GM12892 (cell line): ENCODE measurements at regions not wholly inside any gene's neighbourhood (a gene's known extent, or its start where the extent isn't known, plus 50 kb on each side); places are given as distances from the start of the nearest gene placed in this dataset.

Experiments
- DNase-seq: peaks from one replicate; pipeline ENCODE4 v3.0.0; 2011; ENCODE audit not compliant: insufficient read length
- FAIRE-seq: peaks from 2 replicates; lab custom pipeline; 2011; peaks lifted over from hg19 to GRCh38; lab: Jason Lieb, UNC
- POLR2A ChIP-seq: IDR thresholded peaks from 2 replicates; pipeline ENCODE4 v1.6.1; 2011; ENCODE audit warnings: low read depth, low read length, control low read depth
- POLR2AphosphoS5 ChIP-seq: IDR thresholded peaks from 2 replicates; pipeline ENCODE4 v1.6.1; 2011; ENCODE audit warnings: low read depth, low read length, control low read depth
- TAF1 ChIP-seq: IDR thresholded peaks from 2 replicates; pipeline ENCODE4 v1.6.1; 2011; ENCODE audit warnings: low read depth, mild to moderate bottlenecking, control low read depth, low read length, borderline replicate concordance

- no peak for DNase-seq
- no peak for FAIRE-seq
- no peak for TF ChIP-seq POLR2A
- no peak for TF ChIP-seq POLR2AphosphoS5
- TF ChIP-seq TAF1 = no peak
Observed at GRCh38 chr1:222242492-222242891, 305.4 kb downstream of the HHIPL2 start.

GRCh38 chr1:222241410-222241809, 306.5 kb downstream of the HHIPL2 start:
- no peak for TF ChIP-seq TAF1
- no peak for TF ChIP-seq POLR2A
- no peak for TF ChIP-seq POLR2AphosphoS5
- no peak for FAIRE-seq
- no peak for DNase-seq

GRCh38 chr1:222240536-222241181, 307.2 kb downstream of the HHIPL2 start:
- DNase-seq = no peak
- FAIRE-seq = no peak
- TF ChIP-seq POLR2AphosphoS5 = no peak
- TF ChIP-seq TAF1 = no peak
- no peak for TF ChIP-seq POLR2A

GRCh38 chr1:222239130-222239529, 308.8 kb downstream of the HHIPL2 start:
- no peak for TF ChIP-seq POLR2A
- TF ChIP-seq TAF1 = no peak
- no peak for TF ChIP-seq POLR2AphosphoS5
- FAIRE-seq = no peak
- no peak for DNase-seq

- TF ChIP-seq POLR2AphosphoS5 (no peak), TAF1 (no peak), POLR2A (no peak)
- FAIRE-seq (no peak), DNase-seq (no peak)
Observed at GRCh38 chr1:222234351-222234750, 313.6 kb downstream of the HHIPL2 start.

- DNase-seq (no peak), FAIRE-seq (no peak)
Observed at GRCh38 chr1:222233444-222234158, 314.3 kb downstream of the HHIPL2 start.

GRCh38 chr1:222232842-222233241, 315.1 kb downstream of the HHIPL2 start:
- TF ChIP-seq POLR2AphosphoS5 (no peak), POLR2A (no peak), TAF1 (no peak)
- FAIRE-seq (no peak), DNase-seq (no peak)

More at GRCh38 chr1:222233444-222234158, 314.3 kb downstream of the HHIPL2 start:
- TF ChIP-seq POLR2AphosphoS5 = no peak

- FAIRE-seq (no peak), DNase-seq (no peak)
- no peak for TF ChIP-seq TAF1
- no peak for TF ChIP-seq POLR2A
- no peak for TF ChIP-seq POLR2AphosphoS5
Observed at GRCh38 chr1:222229672-222230312, 318.1 kb downstream of the HHIPL2 start.

GRCh38 chr1:222225316-222225691, 322.6 kb downstream of the HHIPL2 start:
- no peak for DNase-seq
- no peak for FAIRE-seq
- TF ChIP-seq POLR2AphosphoS5 (no peak), TAF1 (no peak), POLR2A (no peak)

GRCh38 chr1:222224636-222225315, 323.1 kb downstream of the HHIPL2 start:
- no peak for DNase-seq
- no peak for FAIRE-seq
- no peak for TF ChIP-seq POLR2A
- no peak for TF ChIP-seq TAF1
- TF ChIP-seq POLR2AphosphoS5 = no peak

GRCh38 chr1:222224156-222224555, 323.7 kb downstream of the HHIPL2 start:
- DNase-seq = no peak
- TF ChIP-seq TAF1 = no peak
- TF ChIP-seq POLR2A = no peak
- TF ChIP-seq POLR2AphosphoS5 = no peak
- no peak for FAIRE-seq

- TF ChIP-seq TAF1 (no peak), POLR2AphosphoS5 (no peak), POLR2A (no peak)
- no peak for DNase-seq
- FAIRE-seq = no peak
Observed at GRCh38 chr1:222223010-222223409, 324.9 kb downstream of the HHIPL2 start.
